NCI-H345 (cell line): ENCODE measurements at regions not wholly inside any gene's neighbourhood (a gene's known extent, or its start where the extent isn't known, plus 50 kb on each side); places are given as distances from the start of the nearest gene placed in this dataset.

Experiments
- DNase-seq: peaks from one replicate; lab custom pipeline; 2025; lab: John Stamatoyannopoulos, UW

- DNase-seq, result no peak
These were observed 55.6 kb downstream of the ZNF281 start for GRCh38 chr1:200354243-200354642.

GRCh38 chr1:200353232-200353631 is 56.6 kb downstream of the ZNF281 start:
- DNase-seq, result no peak

DNA sequence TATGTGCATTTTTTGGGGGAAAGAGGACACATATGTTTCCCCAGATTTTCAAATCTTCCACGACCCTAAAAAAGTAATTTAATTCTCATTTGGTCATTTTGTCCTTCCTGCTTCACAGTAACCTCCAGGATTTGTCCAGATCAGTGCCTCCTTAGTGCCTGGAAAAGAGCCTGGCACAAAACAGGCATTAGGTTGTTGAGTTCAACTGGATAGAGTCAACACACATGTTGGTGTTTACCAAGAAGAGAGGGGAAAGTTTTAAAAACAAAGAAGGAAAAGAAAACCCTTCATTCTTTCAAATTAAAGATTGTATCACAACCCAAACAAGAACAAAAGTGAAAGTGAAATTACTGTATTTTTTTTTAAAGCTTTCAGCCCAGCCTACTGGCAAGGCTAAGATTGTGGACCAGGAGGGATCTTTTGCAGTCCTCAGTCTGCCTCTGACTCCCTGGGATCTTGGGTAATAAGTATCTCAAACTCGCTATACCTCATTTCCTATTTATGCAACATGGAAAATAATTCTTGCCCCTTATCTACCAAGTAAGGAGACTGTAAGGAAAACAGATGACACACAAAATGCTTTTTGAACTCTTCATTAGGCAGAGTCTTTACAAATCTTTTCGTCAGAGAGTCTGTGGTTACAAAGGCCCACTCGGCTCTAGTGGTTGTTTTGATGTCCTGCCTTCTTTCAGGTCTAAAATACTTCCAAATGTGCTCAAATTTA is 57.8 kb downstream of the ZNF281 start:
- no peak for DNase-seq

DNA sequence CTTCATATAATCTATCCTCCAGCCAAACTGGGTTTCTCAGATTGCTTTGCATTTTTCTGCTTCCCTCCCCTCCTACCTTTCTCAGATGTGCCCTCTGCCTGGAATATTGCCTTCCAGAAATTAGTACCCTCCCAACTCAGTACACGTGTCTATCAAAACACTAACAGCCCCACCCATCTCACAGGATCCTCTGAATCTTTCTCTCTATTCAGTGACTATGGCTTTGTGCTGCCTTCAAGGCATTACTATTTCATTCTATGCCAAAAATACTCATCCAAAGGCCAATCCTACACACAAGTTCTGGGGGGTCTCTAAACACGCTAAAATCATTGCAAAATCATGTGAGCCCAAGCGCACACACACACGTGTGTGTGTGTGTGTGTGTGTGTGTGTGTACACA is 58.4 kb downstream of the ZNF281 start:
- DNase-seq, result no peak

DNA sequence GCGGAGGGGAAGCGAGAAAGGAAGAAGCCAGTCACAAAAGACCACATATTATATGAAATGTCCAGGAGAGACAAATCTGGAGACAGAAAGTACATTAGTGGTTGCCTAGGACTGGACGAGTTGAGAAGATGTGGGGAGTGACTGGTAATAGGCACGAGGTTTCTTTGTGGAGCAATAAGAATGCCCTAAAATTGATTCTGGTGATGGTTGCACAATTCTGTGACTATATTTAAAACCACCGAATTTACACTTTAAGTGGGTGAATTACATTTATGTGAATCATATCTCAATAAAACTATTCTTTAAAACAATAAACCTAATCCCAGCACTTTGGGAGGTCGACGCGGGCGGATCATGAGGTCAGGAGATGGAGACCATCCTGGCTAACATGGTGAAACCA is 63.1 kb downstream of the ZNF281 start:
- DNase-seq, result no peak

GRCh38 chr1:200345520-200345919 is 64.3 kb downstream of the ZNF281 start:
- no peak for DNase-seq

DNA sequence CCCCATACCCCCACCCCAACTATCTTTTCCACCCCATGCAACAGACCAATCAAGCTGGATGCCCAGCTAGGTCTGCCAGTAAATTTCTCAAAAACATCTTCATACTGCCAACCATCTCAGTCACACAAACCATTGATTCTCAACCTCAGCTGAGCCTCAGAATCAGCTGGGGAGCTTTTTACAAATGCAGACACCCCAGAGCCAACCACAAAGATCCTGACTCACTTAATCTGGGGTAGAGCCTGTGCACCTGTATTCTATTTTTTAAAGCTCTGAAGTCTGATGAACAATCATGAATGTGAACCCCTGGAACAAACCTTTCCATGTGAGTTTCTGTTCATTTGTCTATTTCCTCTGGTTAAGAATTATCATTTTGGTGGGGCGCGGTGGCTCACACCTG is 66.0 kb downstream of the ZNF281 start:
- DNase-seq, result no peak

DNA sequence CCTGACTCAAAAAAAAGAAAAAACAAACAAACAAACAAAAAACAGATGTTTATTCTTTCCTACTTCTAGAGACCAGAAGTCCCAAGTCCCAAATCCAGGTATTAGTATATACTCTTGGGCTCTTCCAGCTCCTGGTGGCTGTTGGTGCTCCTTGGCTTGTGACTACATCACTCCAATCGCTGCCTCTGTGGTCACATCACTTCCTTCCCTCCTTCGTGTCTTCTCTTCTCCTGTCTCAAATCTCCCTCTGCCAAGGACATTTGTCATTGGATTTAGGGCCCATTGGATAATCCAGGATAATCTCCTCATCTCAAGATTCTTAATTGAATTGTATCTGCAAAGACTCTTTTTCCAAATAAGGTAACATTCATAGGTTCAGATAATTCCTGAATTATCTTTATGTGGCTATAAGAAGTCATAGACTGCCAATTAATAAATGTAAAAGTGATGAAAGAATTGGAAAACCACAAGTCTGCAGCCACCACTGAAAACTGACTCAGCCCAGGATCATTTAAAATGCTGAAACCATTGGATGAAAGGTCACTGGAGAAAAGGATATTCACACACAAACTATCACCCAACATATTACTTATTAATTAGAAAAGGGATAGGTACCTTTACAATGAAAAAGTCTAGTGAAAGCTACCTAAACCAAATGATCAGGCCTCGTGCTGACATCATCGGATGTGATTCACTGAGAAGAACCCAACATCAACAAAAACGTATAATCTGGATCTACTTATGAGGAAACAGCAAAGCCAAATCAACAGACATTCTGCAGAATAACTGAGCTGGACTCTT is 67.1 kb downstream of the ZNF281 start:
- no peak for DNase-seq

- no peak for DNase-seq
These were observed 71.4 kb downstream of the ZNF281 start for GRCh38 chr1:200338451-200338850.

DNA sequence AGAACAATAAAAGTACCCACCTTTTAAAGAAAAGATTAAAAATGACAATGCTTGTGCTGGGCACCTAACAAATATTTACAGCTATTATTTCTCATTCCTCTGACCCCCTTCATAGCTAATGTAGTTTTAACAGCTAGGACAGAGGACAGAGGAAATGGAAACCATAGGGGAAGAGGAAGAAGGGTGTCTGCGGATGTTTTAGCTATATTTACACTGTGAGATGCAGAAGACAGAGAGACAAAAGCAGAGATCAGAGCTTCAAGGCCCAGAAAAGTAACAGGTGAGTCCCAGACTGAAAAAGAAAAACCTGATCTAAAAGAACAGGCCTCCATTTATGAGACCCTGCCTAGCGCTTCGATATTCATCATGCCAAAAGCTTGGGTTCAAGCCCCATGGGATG is 72.0 kb downstream of the ZNF281 start:
- DNase-seq, result no peak

- DNase-seq, result no peak
These were observed 72.4 kb downstream of the ZNF281 start for GRCh38 chr1:200337410-200337809.

DNA sequence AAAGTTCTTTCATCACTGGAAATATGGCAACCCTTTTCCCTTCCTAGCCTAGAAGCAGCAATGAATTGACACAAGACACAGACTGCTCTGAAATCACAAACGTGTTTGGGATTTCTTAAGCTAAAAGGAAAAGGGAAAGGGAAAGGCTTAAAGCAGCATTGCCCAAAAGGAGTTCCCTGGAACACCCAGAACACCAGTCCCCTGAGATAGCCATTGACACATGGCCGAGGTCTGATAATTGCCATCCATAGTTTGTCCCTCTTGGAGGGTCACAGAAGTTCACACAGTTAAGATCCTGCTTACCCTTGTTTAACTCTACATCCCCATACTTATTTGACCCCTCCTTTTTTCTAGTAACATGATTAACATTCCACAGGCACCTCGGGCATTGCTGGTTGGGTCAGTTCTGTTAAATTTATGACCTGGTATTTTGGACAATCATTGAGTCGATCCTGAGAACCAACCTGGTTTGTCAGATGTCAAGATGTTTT is 72.9 kb downstream of the ZNF281 start:
- no peak for DNase-seq

- no peak for DNase-seq
These were observed 73.6 kb downstream of the ZNF281 start for GRCh38 chr1:200336101-200336845.

DNA sequence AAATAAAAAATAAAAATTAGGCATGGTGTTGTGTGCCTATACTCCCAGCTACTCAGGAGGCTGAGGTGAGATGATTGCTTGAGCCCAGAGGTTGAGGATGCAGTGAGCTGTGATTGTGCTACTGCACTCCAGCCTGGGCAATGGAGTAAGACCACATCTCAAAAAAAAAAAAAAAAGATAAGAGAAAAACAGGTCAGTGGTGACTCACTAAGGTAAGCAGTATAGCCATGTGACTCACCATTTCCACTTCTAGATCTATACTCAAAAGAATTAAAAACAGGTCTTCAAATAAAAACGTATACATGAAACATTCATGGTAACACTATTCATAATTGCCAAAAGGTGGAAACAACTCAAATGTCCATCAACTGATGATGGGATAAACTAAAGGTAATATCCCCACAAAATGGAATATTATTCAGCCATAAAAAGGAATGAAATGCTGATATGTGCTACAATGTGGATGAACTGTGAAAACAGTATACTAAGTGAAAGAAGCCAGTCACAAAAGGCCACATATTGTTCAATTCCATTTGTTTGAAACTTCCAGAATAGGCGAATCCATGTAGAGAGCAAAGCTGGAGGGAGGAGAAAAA is 75.1 kb downstream of the ZNF281 start:
- DNase-seq, result no peak

DNA sequence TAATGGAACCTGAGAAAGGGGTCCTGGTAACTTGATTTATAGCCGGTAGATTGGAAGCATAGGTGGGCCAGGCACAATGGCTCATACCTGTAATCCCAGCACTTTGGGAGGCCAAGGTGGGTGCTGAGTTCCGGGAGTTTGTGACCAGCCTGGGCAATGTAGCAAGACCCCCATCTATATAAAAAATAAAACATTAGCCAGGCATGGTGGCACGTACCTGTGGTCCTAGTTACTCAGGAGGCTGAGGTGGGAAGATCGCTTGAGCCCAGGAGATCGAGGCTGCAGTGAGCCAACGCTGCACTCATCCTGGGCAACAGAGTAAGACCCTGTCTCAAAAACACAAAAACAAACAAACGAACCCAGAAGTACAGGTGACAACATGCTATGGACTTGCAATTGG is 76.5 kb downstream of the ZNF281 start:
- no peak for DNase-seq

- no peak for DNase-seq
These were observed 77.1 kb downstream of the ZNF281 start for GRCh38 chr1:200332716-200333115.

GRCh38 chr1:200330741-200331428 is 79.0 kb downstream of the ZNF281 start:
- DNase-seq, result no peak

DNA sequence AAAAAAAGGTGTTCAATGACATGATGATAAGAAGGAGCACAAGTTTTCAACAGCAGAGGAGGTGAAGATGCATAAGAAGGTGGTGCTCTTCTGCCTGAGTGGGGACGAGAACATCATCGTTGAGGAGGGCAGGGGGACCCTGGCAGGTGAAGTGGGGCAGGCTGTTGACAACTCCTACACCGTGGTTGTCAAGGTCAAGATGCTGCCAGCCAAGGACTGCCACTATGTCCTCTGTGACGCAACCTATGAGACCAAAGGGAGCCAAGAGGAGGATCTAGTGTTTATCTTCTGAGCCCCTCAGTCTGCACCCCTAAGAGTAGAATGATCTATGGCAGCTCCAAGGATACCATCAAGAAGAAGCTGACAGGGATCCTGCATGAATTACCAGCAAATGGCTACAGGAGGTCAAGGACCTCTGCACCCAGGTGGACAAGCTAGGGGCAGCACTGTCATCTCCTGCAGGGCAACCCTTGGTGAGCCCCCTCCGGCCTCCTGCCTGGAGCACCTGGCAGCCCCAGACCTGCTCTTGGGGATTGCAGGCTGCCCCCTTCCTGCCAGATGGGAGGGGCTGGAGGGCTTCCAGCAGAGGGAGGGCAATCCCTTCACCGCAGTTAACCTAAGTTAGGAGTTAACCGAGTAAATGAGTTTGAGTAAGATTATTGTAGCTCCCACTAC is 80.5 kb downstream of the ZNF281 start:
- DNase-seq, result no peak

DNA sequence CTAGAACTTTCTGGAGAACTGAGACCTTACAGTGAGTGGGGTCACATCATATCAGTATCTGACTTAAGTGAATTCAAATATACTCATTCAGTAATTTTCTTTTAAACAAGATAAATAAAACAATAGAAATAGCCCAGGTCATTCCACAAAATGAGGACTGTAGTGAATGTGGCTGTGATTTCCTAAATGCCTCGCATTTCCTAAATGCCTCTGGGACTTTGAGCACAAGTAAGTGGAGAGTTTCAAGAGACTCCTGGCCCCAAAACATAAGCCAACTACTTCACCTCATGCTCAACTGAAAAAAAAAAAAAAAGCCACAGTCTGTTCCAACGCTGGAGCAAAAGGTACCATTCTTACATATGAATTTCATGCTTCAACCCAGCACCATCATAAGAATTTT is 81.5 kb downstream of the ZNF281 start:
- DNase-seq, result no peak

DNA sequence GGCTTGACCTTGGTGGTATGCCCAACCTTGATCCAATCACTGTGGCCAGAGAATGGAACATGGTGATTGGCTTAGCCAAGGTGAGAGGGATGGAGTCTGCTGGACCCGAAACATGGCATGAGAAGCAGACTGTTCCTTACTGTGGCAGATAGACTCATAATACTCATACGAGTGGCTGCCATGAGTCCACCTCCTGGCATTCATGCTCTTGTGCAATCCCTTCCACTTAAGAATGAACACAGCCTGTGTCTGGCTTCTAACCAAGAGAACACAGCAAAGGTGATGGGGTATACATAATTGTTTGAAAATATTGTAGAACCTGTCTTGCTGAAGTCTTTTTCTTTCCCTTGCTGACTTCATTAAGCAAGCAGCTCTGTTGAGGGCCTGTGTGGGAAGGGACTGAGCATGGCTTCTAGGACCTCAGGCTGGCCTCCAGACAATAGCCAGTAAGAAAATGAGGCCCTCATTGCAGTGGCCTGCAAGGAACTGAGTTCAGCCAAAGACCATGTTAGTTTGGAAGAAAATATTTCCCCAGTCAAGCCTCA is 85.9 kb downstream of the ZNF281 start:
- no peak for DNase-seq

GRCh38 chr1:200319148-200319547 is 90.7 kb downstream of the ZNF281 start:
- no peak for DNase-seq
